ENCODE measurements at regions not wholly inside any gene's neighbourhood (a gene's known extent, or its start where the extent isn't known, plus 50 kb on each side); places are given as distances from the start of the nearest gene placed in this dataset.

DNA sequence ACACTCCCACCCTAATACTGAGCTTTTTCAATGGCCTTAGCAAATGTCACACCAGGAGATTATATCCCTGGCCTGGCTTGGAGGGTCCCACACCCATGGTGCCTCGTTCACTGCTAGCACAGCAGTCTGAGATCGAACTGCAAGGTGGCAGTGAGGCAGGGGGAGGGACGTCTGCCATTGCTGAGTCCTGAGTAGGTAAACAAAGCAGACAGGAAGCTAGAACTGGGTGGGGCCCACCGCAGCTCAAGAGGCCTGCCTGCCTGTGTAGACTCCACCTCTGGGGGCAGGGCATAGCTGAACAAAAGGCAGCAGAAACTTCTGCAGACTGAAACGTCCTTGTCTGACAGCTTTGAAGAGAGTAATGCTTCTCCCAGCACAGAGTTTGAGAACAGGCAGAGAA is 338.9 kb upstream of the MBL2 start:
- intact Hi-C loops (cut with micrococcal nuclease), result no loop called here
- Mint-ChIP-seq H3K36me3 (ENCODE audit: low read depth) (no peaks in the 10 kb centered on the region), H3K27ac (no peak overlapping the region), H3K27me3 (no peaks in the 10 kb centered on the region), H3K9me3 (peaks cover 10% of the 10 kb centered on the region), H3K4me3 (no peak overlapping the region), H3K4me1 (no peaks in the 10 kb centered on the region)
- POLR2A ChIA-PET, result no interaction called here
- TF ChIP-seq, protein P1, sequence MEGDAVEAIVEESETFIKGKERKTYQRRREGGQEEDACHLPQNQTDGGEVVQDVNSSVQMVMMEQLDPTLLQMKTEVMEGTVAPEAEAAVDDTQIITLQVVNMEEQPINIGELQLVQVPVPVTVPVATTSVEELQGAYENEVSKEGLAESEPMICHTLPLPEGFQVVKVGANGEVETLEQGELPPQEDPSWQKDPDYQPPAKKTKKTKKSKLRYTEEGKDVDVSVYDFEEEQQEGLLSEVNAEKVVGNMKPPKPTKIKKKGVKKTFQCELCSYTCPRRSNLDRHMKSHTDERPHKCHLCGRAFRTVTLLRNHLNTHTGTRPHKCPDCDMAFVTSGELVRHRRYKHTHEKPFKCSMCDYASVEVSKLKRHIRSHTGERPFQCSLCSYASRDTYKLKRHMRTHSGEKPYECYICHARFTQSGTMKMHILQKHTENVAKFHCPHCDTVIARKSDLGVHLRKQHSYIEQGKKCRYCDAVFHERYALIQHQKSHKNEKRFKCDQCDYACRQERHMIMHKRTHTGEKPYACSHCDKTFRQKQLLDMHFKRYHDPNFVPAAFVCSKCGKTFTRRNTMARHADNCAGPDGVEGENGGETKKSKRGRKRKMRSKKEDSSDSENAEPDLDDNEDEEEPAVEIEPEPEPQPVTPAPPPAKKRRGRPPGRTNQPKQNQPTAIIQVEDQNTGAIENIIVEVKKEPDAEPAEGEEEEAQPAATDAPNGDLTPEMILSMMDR (IDR thresholded peaks at IDR 0.05), result no peak
- DNase-seq (no peak), ATAC-seq (ENCODE audit: low read depth) (no peak)
- CTCF ChIA-PET, result no interaction called here

DNA sequence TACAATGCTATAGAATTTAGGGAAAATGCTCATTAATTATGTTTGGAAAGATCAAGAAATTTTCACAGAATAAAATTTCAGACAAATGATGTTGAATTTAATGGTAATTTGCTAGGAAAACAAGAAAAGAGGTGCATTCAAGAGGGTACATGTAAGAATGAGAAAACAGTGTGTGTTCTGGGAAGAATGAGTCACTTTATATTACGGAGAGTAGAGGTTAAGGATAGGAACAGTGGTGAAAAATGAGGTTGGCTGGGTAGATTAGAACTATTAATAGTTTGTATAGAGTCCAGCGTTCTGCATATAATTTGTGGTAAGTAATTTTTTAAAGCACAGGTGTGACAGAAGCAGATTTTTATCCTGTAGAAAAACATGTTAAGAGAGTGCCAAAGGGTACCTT is 336.7 kb upstream of the MBL2 start:
- ATAC-seq (ENCODE audit: low read depth) (no peak), DNase-seq (no peak)
- H3K4me1 Mint-ChIP-seq, result no peaks in the 10 kb centered on the region
- H3K27ac Mint-ChIP-seq, result no peak overlapping the region
- intact Hi-C loops (cut with micrococcal nuclease), result no loop called here
- peaks cover 9% of the 10 kb centered on the region for H3K9me3 Mint-ChIP-seq
- TF ChIP-seq, protein P1 (IDR thresholded peaks at IDR 0.05), result no peak
- no peaks in the 10 kb centered on the region for H3K36me3 Mint-ChIP-seq (ENCODE audit: low read depth)
- POLR2A ChIA-PET, result no interaction called here
- CTCF ChIA-PET, result no interaction called here
- H3K4me3 Mint-ChIP-seq, result no peak overlapping the region
- no peaks in the 10 kb centered on the region for H3K27me3 Mint-ChIP-seq

DNA sequence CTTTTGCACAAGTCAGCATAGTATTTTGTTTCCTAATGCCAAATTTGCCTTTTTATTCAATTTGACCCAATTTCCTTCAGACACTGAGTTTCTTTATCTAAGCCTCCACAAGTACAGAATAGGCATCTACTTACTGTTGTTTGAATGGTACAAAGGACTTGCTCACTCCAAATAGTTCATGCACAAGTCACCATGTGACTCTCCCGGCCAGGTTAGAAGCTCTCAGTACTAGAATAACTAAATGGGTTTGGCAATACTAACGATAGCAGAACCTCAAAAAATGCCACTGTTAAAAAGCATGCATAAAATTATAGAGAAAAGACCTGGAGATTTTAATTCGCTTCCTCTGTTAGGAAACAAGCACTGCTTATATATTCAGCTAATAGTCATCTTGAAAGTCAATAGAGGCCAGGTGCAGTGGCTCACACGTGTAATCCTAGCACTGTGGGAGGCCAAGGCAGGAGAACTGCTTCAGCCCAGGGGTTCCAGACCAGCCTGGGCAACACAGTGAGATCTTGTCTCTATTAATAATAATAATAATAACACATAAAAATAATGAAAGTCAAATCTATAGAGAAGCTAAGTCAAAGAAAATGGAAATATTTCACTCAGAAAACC is 335.8 kb upstream of the MBL2 start:
- peaks cover 8% of the 10 kb centered on the region for H3K9me3 Mint-ChIP-seq
- no peaks in the 10 kb centered on the region for H3K36me3 Mint-ChIP-seq (ENCODE audit: low read depth)
- ChIA-PET CTCF (no interaction called here), POLR2A (no interaction called here)
- intact Hi-C loops (cut with micrococcal nuclease), result no loop called here
- DNase-seq (no peak), ATAC-seq (ENCODE audit: low read depth) (no peak)
- no peak overlapping the region for H3K4me3 Mint-ChIP-seq
- H3K27me3 Mint-ChIP-seq, result no peaks in the 10 kb centered on the region
- TF ChIP-seq, protein P1 (IDR thresholded peaks at IDR 0.05), result no peak
- no peaks in the 10 kb centered on the region for H3K4me1 Mint-ChIP-seq
- H3K27ac Mint-ChIP-seq, result no peak overlapping the region

DNA sequence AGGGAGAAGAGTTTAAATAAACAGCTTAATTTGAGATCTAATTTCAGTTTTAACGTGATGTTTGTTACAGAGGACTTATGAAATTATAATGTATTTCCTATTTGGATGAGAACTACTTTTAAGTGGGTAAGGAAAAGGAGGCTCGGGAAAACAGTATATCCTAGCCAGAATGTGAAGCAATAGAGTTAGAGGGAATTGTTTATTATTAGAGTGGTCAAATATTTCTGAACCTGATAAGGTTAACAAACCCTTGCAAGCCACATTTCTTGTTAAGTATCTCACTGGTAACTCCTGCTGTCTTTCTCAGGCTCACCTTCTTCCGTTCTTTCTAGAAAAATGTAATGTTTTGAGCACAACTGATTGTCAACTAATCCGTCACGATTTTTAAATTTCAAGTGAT is 335.1 kb upstream of the MBL2 start:
- H3K4me3 Mint-ChIP-seq, result no peak overlapping the region
- ChIA-PET CTCF (no interaction called here), POLR2A (no interaction called here)
- intact Hi-C loops (cut with micrococcal nuclease), result no loop called here
- no peaks in the 10 kb centered on the region for H3K27me3 Mint-ChIP-seq
- no peak overlapping the region for H3K27ac Mint-ChIP-seq
- H3K36me3 Mint-ChIP-seq (ENCODE audit: low read depth), result no peaks in the 10 kb centered on the region
- no peaks in the 10 kb centered on the region for H3K4me1 Mint-ChIP-seq
- ATAC-seq (ENCODE audit: low read depth) (no peak), DNase-seq (no peak)
- H3K9me3 Mint-ChIP-seq, result peaks cover 8% of the 10 kb centered on the region
- TF ChIP-seq, protein P1 (IDR thresholded peaks at IDR 0.05), result no peak

DNA sequence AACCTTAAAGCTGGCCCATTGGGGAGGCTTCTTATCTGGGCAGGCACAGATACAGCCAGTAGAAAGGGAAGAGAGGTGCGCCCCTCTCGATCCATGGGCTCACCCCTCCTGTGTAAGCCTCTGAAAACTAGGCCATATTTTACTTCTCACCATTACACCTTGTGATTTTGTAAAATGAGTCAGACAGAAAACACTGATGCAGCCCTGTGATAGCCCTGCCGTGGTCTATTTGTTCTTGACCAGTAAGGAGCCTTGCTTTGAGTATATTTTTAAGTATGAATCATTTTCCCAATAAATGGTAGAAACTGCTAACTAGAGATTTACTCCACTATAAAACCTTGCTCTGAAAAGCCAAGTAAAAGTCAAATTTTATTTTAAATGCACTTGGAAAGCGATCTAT is 329.8 kb upstream of the MBL2 start:
- Mint-ChIP-seq H3K27me3 (no peaks in the 10 kb centered on the region), H3K27ac (no peak overlapping the region), H3K9me3 (peaks cover 8% of the 10 kb centered on the region), H3K4me3 (no peak overlapping the region), H3K36me3 (ENCODE audit: low read depth) (no peaks in the 10 kb centered on the region), H3K4me1 (no peaks in the 10 kb centered on the region)
- ATAC-seq (ENCODE audit: low read depth), result no peak
- intact Hi-C loops (cut with micrococcal nuclease), result no loop called here
- POLR2A ChIA-PET, result no interaction called here
- no peak for DNase-seq
- CTCF ChIA-PET, result no interaction called here
- TF ChIP-seq, protein P1 (IDR thresholded peaks at IDR 0.05), result no peak

Measured in activated B cell treated with CpG ODN at 0.5 μM for 24 hours (primary cell).